Fibroblast of gingiva (primary cell): ENCODE measurements at regions not wholly inside any gene's neighbourhood (a gene's known extent, or its start where the extent isn't known, plus 50 kb on each side); places are given as distances from the start of the nearest gene placed in this dataset.
"Not testable (repeated sequence)": the region's sequence is repeated elsewhere in the genome, so short reads cannot be mapped to it uniquely, and the experiment has no call there.

Experiments used
- DNase-seq: peaks from one replicate; pipeline ENCODE4 v3.0.0-alpha.2; 2011; ENCODE audit warnings: low read depth

GRCh38 chr10:36765782-36766414, 359.5 kb upstream of the ANKRD30A start:
- peak; percentile 40 for DNase-seq

- no peak for DNase-seq
Observed at GRCh38 chr10:36764823-36765222, 360.6 kb upstream of the ANKRD30A start.

GRCh38 chr10:36761121-36761520, 364.3 kb upstream of the ANKRD30A start:
- DNase-seq, result no peak

- DNase-seq, result peak; percentile 78
Observed at GRCh38 chr10:36759141-36759805, 366.1 kb upstream of the ANKRD30A start.

GRCh38 chr10:36748128-36748871, 377.1 kb upstream of the ANKRD30A start:
- DNase-seq, result no peak

GRCh38 chr10:36739884-36740445, 385.4 kb upstream of the ANKRD30A start:
- DNase-seq, result no peak

- DNase-seq, result no peak
Observed at GRCh38 chr10:36738738-36739431, 386.5 kb upstream of the ANKRD30A start.

- DNase-seq, result no peak
Observed at GRCh38 chr10:36736311-36736710, 389.1 kb upstream of the ANKRD30A start.

GRCh38 chr10:36734590-36734989, 390.8 kb upstream of the ANKRD30A start:
- DNase-seq, result not testable (repeated sequence)

- DNase-seq, result no peak
Observed at GRCh38 chr10:36730316-36730715, 395.1 kb upstream of the ANKRD30A start.

- DNase-seq, result no peak
Observed at GRCh38 chr10:36728626-36729025, 396.8 kb upstream of the ANKRD30A start.

- DNase-seq, result peak; percentile 77
Observed at GRCh38 chr10:36725581-36726520, 399.5 kb upstream of the ANKRD30A start.

GRCh38 chr10:36722777-36723176, 402.6 kb upstream of the ANKRD30A start:
- DNase-seq, result no peak

GRCh38 chr10:36721871-36722270, 403.5 kb upstream of the ANKRD30A start:
- DNase-seq, result no peak

- DNase-seq, result no peak
Observed at GRCh38 chr10:36720895-36721294, 404.5 kb upstream of the ANKRD30A start.

- DNase-seq, result no peak
Observed at GRCh38 chr10:36717118-36717517, 408.3 kb upstream of the ANKRD30A start.

- DNase-seq, result no peak
Observed at GRCh38 chr10:36716291-36716690, 409.1 kb upstream of the ANKRD30A start.

GRCh38 chr10:36712695-36713094, 412.7 kb upstream of the ANKRD30A start:
- no peak for DNase-seq

GRCh38 chr10:36711361-36711760, 414.0 kb upstream of the ANKRD30A start:
- DNase-seq, result no peak

- no peak for DNase-seq
Observed at GRCh38 chr10:36704124-36704523, 421.3 kb upstream of the ANKRD30A start.

- no peak for DNase-seq
Observed at GRCh38 chr10:36703179-36703578, 422.2 kb upstream of the ANKRD30A start.
